Mesothelial cell of epicardium (in vitro differentiated cells): ENCODE measurements at regions not wholly inside any gene's neighbourhood (a gene's known extent, or its start where the extent isn't known, plus 50 kb on each side); places are given as distances from the start of the nearest gene placed in this dataset.

Experiments used
- DNase-seq, 2 experiments: peaks; one replicate each; pipeline ENCODE4 v3.0.0; 2021; ENCODE audit warnings: low spot score in 2 of 2; ENCODE audit not compliant: unreplicated experiment in 2 of 2
- H3K27ac Mint-ChIP-seq: 2 replicates; pipeline ENCODE4 v1.8.0; 2021; ENCODE audit warnings: mixed read lengths
- H3K27me3 Mint-ChIP-seq: 2 replicates; pipeline ENCODE4 v1.8.0; 2021; ENCODE audit warnings: low read depth, mixed read lengths
- H3K36me3 Mint-ChIP-seq: 2 replicates; pipeline ENCODE4 v1.8.0; 2021; ENCODE audit warnings: mixed read lengths
- H3K4me1 Mint-ChIP-seq: 2 replicates; pipeline ENCODE4 v1.8.0; 2021; ENCODE audit warnings: mixed read lengths
- H3K4me3 Mint-ChIP-seq: 2 replicates; pipeline ENCODE4 v1.8.0; 2021; ENCODE audit warnings: mild to moderate bottlenecking, moderate library complexity, mixed read lengths
- H3K9me3 Mint-ChIP-seq: 2 replicates; pipeline ENCODE4 v1.8.0; 2021; ENCODE audit warnings: mixed read lengths
- TF ChIP-seq, protein P1 (sequence below): fragments of 200-600 bp; sonication (generic); IDR thresholded peaks from one replicate; pipeline ENCODE4 v1.5.0; 2021; ENCODE audit warnings: antibody characterized with exemption; ENCODE audit not compliant: unreplicated experiment

DNA sequence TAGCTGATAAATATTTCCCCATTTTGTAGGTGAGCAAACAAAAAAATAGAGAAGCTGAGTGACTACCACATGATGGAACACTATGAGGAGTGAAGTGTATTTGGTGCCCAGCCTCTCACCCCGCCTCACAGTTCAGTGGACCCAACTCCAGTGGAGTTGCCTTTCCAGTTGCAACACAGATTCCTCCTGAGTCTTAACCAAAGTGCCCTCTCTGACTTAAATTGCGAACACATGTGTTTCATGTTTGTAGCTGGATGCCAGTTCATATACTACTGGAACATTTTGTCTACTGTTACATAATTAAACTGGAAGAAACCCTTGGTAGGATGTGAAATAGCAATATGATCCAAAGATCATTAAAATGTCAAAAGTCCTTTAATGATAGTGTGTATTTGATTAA lies 448.9 kb downstream of the COL12A1 start:
- Mint-ChIP-seq H3K4me1 (no peaks in the 10 kb centered on the region), H3K4me3 (no peak overlapping the region), H3K36me3 (no peaks in the 10 kb centered on the region), H3K9me3 (no peaks in the 10 kb centered on the region), H3K27ac (no peak overlapping the region), H3K27me3 (peaks cover 20% of the 10 kb centered on the region)
- TF ChIP-seq, protein P1, sequence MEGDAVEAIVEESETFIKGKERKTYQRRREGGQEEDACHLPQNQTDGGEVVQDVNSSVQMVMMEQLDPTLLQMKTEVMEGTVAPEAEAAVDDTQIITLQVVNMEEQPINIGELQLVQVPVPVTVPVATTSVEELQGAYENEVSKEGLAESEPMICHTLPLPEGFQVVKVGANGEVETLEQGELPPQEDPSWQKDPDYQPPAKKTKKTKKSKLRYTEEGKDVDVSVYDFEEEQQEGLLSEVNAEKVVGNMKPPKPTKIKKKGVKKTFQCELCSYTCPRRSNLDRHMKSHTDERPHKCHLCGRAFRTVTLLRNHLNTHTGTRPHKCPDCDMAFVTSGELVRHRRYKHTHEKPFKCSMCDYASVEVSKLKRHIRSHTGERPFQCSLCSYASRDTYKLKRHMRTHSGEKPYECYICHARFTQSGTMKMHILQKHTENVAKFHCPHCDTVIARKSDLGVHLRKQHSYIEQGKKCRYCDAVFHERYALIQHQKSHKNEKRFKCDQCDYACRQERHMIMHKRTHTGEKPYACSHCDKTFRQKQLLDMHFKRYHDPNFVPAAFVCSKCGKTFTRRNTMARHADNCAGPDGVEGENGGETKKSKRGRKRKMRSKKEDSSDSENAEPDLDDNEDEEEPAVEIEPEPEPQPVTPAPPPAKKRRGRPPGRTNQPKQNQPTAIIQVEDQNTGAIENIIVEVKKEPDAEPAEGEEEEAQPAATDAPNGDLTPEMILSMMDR = no peak
- DNase-seq = no peak

DNA sequence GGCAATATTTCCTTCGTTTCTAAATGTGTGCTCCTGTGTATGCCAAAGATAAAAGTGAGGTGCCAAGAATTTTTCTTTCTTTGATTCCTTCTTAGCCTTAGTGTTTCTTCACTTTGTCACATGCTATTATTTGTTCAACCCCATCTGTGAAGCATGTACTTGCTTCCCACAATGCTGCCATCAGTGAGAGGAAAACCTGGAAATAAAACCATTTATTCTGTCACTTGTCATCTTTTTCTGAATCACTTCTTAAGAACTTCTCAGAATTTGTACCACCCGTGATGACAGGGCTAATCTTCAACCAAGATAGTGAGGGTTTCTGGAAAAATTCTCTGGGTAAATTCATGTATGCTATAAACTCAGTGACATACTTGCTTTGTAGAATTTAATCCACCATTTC lies 450.1 kb downstream of the COL12A1 start:
- TF ChIP-seq, protein P1 = no peak
- no peaks in the 10 kb centered on the region for H3K4me1 Mint-ChIP-seq
- H3K27me3 Mint-ChIP-seq = peaks cover 20% of the 10 kb centered on the region
- no peak overlapping the region for H3K27ac Mint-ChIP-seq
- H3K9me3 Mint-ChIP-seq = no peaks in the 10 kb centered on the region
- H3K36me3 Mint-ChIP-seq = no peaks in the 10 kb centered on the region
- DNase-seq = no peak
- H3K4me3 Mint-ChIP-seq = no peak overlapping the region

DNA sequence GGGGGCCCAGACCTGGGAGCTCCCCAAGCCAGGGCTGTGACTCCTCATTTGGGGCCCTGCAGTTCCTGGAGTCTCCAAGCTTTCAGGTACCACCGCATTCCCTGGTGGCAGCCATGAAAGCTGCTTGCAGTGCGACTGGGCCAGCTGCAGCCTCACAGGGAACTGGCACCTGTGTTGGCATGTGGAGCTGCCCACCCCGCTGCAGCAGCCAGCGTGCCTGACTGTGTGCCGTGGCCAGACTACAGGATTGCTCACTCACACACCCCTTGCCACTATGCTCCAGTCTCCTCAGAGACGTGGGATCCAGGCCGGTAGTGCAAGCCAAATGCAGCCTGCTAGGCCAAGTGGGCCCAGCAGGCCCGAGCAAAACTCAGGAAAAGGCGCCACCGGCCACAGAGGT lies 450.7 kb downstream of the COL12A1 start:
- Mint-ChIP-seq H3K4me1 (no peaks in the 10 kb centered on the region), H3K4me3 (no peak overlapping the region), H3K27me3 (peaks cover 20% of the 10 kb centered on the region), H3K27ac (no peak overlapping the region), H3K36me3 (no peaks in the 10 kb centered on the region), H3K9me3 (no peaks in the 10 kb centered on the region)
- TF ChIP-seq, protein P1 = no peak
- DNase-seq = no peak

DNA sequence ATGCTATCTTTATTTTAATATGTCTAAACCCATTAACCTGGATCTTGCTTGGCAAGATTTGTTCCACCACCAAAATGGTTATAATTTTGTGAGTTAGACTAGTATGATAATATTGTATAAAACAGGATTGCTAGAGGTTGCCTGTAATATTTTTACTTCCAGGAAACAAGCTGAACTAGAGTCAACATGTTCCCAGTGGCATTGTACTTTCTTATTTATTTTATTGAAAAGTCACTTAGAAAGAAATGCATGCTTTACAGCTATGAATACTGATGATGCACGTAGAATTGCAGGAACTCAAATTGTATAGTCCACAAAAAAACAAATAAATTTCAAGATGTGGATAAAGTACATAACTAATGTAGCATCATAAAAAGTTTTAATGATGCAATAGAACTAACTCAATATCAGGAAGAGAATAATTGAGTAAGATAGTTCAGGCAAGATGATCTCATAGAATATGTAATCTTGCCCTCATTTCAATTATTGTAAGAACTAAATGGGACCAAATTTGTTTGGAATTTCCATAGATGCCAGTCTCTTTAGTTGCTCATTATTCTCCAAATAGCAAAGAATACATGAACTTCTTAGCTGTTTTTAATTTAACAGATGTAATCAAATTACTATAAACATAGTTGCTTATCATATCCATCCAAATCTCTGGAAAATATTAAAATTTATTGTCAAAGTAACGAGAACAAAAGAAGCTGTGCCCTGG lies 451.8 kb downstream of the COL12A1 start:
- TF ChIP-seq, protein P1 = no peak
- Mint-ChIP-seq H3K36me3 (no peaks in the 10 kb centered on the region), H3K27ac (no peak overlapping the region), H3K9me3 (no peaks in the 10 kb centered on the region), H3K27me3 (peaks cover 15% of the 10 kb centered on the region), H3K4me3 (no peak overlapping the region), H3K4me1 (peaks cover 4% of the 10 kb centered on the region)
- no peak for DNase-seq

DNA sequence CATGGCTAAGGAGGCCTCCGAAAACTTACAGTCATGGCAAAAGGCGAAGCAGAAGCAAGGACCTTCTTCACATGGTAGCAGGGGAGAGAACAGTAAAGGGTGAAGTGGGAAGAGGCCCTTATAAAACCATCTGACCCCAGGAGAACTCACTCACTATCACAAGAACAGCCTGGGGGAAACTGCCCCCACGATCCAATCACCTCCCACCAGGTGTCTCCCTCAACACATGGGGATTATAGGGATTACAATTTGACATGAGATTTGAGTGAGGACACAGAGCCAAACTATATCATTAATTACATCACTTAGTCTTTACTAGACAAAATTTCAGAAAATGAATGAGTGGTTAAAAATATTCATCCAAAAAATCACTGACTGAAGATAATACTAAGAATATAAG lies 453.6 kb downstream of the COL12A1 start:
- H3K4me3 Mint-ChIP-seq = no peak overlapping the region
- peaks cover 19% of the 10 kb centered on the region for H3K27me3 Mint-ChIP-seq
- no peak overlapping the region for H3K27ac Mint-ChIP-seq
- no peak for DNase-seq
- TF ChIP-seq, protein P1 = no peak
- H3K9me3 Mint-ChIP-seq = no peaks in the 10 kb centered on the region
- H3K4me1 Mint-ChIP-seq = peaks cover 4% of the 10 kb centered on the region
- no peaks in the 10 kb centered on the region for H3K36me3 Mint-ChIP-seq
